Trophoblast cell (in vitro differentiated cells and primary cell): ENCODE measurements at regions not wholly inside any gene's neighbourhood (a gene's known extent, or its start where the extent isn't known, plus 50 kb on each side); places are given as distances from the start of the nearest gene placed in this dataset.

Source experiments
- DNase-seq, 2 donors: peaks; one replicate each; pipeline ENCODE4 v3.0.0-alpha.2; 2016
- H2AFZ ChIP-seq: 2 replicates; pipeline ENCODE4 v1.6.1; 2013; ENCODE audit warnings: low read length, moderate library complexity, mild to moderate bottlenecking; ENCODE audit not compliant: insufficient read depth, poor library complexity
- H2AK5ac ChIP-seq: 2 replicates; pipeline ENCODE4 v1.6.1; 2013; ENCODE audit warnings: mild to moderate bottlenecking, low read length
- H2BK120ac ChIP-seq: 2 replicates; pipeline ENCODE4 v1.6.1; 2013; ENCODE audit warnings: low read length, mild to moderate bottlenecking, moderate library complexity; ENCODE audit not compliant: insufficient read depth, poor library complexity
- H2BK12ac ChIP-seq: 2 replicates; pipeline ENCODE4 v1.6.1; 2013; ENCODE audit warnings: mild to moderate bottlenecking, low read length, moderate library complexity
- H2BK5ac ChIP-seq: 2 replicates; pipeline ENCODE4 v1.6.1; 2013; ENCODE audit warnings: low read length, low read depth, moderate library complexity, mild to moderate bottlenecking; ENCODE audit not compliant: poor library complexity
- H3K14ac ChIP-seq: 2 replicates; pipeline ENCODE4 v1.6.1; 2013; ENCODE audit warnings: mild to moderate bottlenecking, low read length
- H3K18ac ChIP-seq: 2 replicates; pipeline ENCODE4 v1.6.1; 2013; ENCODE audit warnings: mild to moderate bottlenecking, low read length
- H3K23ac ChIP-seq: 2 replicates; pipeline ENCODE4 v1.6.1; 2013; ENCODE audit warnings: low read length
- H3K27ac ChIP-seq: 2 replicates; pipeline ENCODE4 v1.5.1; 2013; ENCODE audit warnings: low read depth, mild to moderate bottlenecking, inconsistent platforms, low read length, moderate library complexity
- H3K27me3 ChIP-seq: 2 replicates; pipeline ENCODE4 v1.6.1; 2013; ENCODE audit warnings: inconsistent platforms, mild to moderate bottlenecking, low read length, moderate library complexity; ENCODE audit not compliant: insufficient read depth
- H3K36me3 ChIP-seq, 2 experiments: 1 replicate in 1 of 2; 2 replicates in 1 of 2; pipeline ENCODE4 v1.6.1; 2013; ENCODE audit warnings: low read length in 2 of 2, mild to moderate bottlenecking in 2 of 2, moderate library complexity in 1 of 2; ENCODE audit not compliant: insufficient read depth in 2 of 2, control insufficient read depth in 1 of 2
- H3K4ac ChIP-seq: 2 replicates; pipeline ENCODE4 v1.6.1; 2013; ENCODE audit warnings: low read depth, mild to moderate bottlenecking, low read length, moderate library complexity
- H3K4me1 ChIP-seq, 2 experiments: 1 replicate in 1 of 2; 2 replicates in 1 of 2; pipeline ENCODE4 v1.6.1; 2013; ENCODE audit warnings: low read length in 2 of 2, mild to moderate bottlenecking in 2 of 2, moderate library complexity in 1 of 2; ENCODE audit not compliant: insufficient read depth in 2 of 2, control insufficient read depth in 1 of 2
- H3K4me2 ChIP-seq: 2 replicates; pipeline ENCODE4 v1.6.1; 2013; ENCODE audit warnings: inconsistent platforms, mild to moderate bottlenecking, low read length, moderate library complexity
- H3K4me3 ChIP-seq: 2 replicates; pipeline ENCODE4 v1.5.1; 2013; ENCODE audit warnings: mild to moderate bottlenecking, low read depth, low read length, inconsistent platforms
- H3K79me1 ChIP-seq: one replicate; pipeline ENCODE4 v1.6.1; 2013; ENCODE audit warnings: low read length
- H3K79me2 ChIP-seq: 2 replicates; pipeline ENCODE4 v1.6.1; 2013; ENCODE audit warnings: low read length, mild to moderate bottlenecking; ENCODE audit not compliant: control insufficient read depth, insufficient read depth, poor library complexity
- H3K9ac ChIP-seq: 2 replicates; pipeline ENCODE4 v1.6.1; 2013; ENCODE audit warnings: mild to moderate bottlenecking, low read length
- H3K9me3 ChIP-seq: 2 replicates; pipeline ENCODE4 v1.6.1; 2013; ENCODE audit warnings: low read depth, mild to moderate bottlenecking, control low read depth, inconsistent platforms, low read length; ENCODE audit not compliant: insufficient read depth
- H4K12ac ChIP-seq: 2 replicates; pipeline ENCODE4 v1.6.1; 2013; ENCODE audit warnings: low read depth, mild to moderate bottlenecking, low read length, moderate library complexity
- H4K8ac ChIP-seq: 2 replicates; pipeline ENCODE4 v1.6.1; 2013; ENCODE audit warnings: low read depth, mild to moderate bottlenecking, low read length, moderate library complexity
- H4K91ac ChIP-seq: one replicate; pipeline ENCODE4 v1.6.1; 2013; ENCODE audit warnings: low read depth, mild to moderate bottlenecking, low read length, moderate library complexity
- WGBS: extraction: QIAGEN DNeasy Blood & Tissue Kit; methylation state at CpG from one replicate; pipeline ENCODE4 v1.1.7; 2013; ENCODE audit warnings: missing lambda C conversion rate; ENCODE audit not compliant: insufficient read length, insufficient coverage; ENCODE audit errors: extremely low coverage; 5-methylcytosine and 5-hydroxymethylcytosine counted together

GRCh38 chr2:224134003-224134734, 95.1 kb upstream of the SERPINE2 start:
- Histone ChIP-seq H3K79me2 (no peaks in the 10 kb centered on the region), H3K4me1 (peaks cover 2 to 9% of the 10 kb centered on the region in 2 experiments), H3K18ac (no peak overlapping the region), H4K8ac (no peak overlapping the region), H3K9me3 (no peaks in the 10 kb centered on the region), H3K79me1 (peaks cover 1% of the 10 kb centered on the region), H4K12ac (no peak overlapping the region), H3K14ac (no peak overlapping the region), H3K27ac (no peak overlapping the region), H3K4me3 (no peak overlapping the region), H3K23ac (no peak overlapping the region), H2BK5ac (no peak overlapping the region), H3K27me3 (no peaks in the 10 kb centered on the region), H3K36me3 (peaks cover 0 to 2% of the 10 kb centered on the region in 2 experiments), H3K4me2 (no peak overlapping the region), H2BK12ac (no peak overlapping the region), H3K4ac (no peak overlapping the region), H2AK5ac (no peak overlapping the region), H2AFZ (no peak overlapping the region), H2BK120ac (no peak overlapping the region), H4K91ac (no peak overlapping the region), H3K9ac (no peak overlapping the region)
- WGBS, result no CpG with 5 or more reads among the region's 4 CpGs
- peak; percentile 56 to 77 for DNase-seq

DNA sequence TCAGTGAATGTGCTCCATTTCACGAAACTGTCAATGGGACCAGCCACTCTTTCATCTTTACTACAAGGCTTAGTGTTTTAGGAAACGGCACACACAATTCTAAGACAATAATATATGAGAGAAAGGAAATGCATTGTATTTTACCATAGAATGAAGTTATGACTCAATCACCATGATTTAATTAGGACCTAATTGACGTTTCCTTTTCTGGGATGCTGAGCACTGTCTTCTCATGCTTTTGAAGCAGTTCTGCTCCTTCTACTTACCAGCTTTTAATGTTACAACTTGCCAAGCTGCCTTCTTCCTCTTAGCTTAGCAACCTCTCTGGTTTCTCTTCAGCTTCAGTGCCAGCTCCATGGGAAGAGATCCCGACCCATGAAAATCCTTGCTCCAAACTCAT, 94.3 kb upstream of the SERPINE2 start:
- Histone ChIP-seq H3K79me1 (peaks cover 1% of the 10 kb centered on the region), H3K4me3 (no peak overlapping the region), H3K9me3 (no peaks in the 10 kb centered on the region), H2BK120ac (no peak overlapping the region), H2AFZ (no peak overlapping the region), H3K27me3 (no peaks in the 10 kb centered on the region), H3K36me3 (no peaks in the 10 kb centered on the region), H3K14ac (no peak overlapping the region), H3K4ac (no peak overlapping the region), H2BK12ac (no peak overlapping the region), H3K4me1 (peaks cover 2 to 9% of the 10 kb centered on the region in 2 experiments), H3K4me2 (no peak overlapping the region), H3K27ac (no peak overlapping the region), H4K8ac (no peak overlapping the region), H4K91ac (no peak overlapping the region), H2AK5ac (no peak overlapping the region), H3K18ac (no peak overlapping the region), H3K79me2 (no peaks in the 10 kb centered on the region), H3K9ac (no peak overlapping the region), H3K23ac (no peak overlapping the region), H2BK5ac (no peak overlapping the region), H4K12ac (no peak overlapping the region)
- DNase-seq, result no peak
- no CpG with 5 or more reads among the region's 4 CpGs for WGBS

- Histone ChIP-seq H3K4me2 (no peak overlapping the region), H2AK5ac (no peak overlapping the region), H3K27ac (no peak overlapping the region), H3K9ac (no peak overlapping the region), H3K14ac (no peak overlapping the region), H3K27me3 (no peaks in the 10 kb centered on the region), H3K23ac (no peak overlapping the region), H2AFZ (no peak overlapping the region), H2BK12ac (no peak overlapping the region), H3K9me3 (peaks cover 3% of the 10 kb centered on the region), H3K4me3 (no peak overlapping the region), H4K8ac (no peak overlapping the region), H3K79me2 (no peaks in the 10 kb centered on the region), H3K18ac (no peak overlapping the region), H4K12ac (no peak overlapping the region), H3K4ac (no peak overlapping the region), H4K91ac (no peak overlapping the region), H2BK5ac (no peak overlapping the region), H3K36me3 (no peaks in the 10 kb centered on the region), H3K4me1 (peaks cover 0 to 3% of the 10 kb centered on the region in 2 experiments), H3K79me1 (no peaks in the 10 kb centered on the region), H2BK120ac (no peak overlapping the region)
- no peak for DNase-seq
- no CpG with 5 or more reads among the region's 5 CpGs for WGBS
Measured at GRCh38 chr2:224127871-224128501, 88.9 kb upstream of the SERPINE2 start.

- H3K4me3 ChIP-seq, result no peak overlapping the region
- H3K9ac ChIP-seq, result no peak overlapping the region
- H3K27me3 ChIP-seq, result no peaks in the 10 kb centered on the region
- no peaks in the 10 kb centered on the region for H3K79me1 ChIP-seq
- no peak overlapping the region for H3K18ac ChIP-seq
- no peak overlapping the region for H3K4ac ChIP-seq
- H3K9me3 ChIP-seq, result peaks cover 3% of the 10 kb centered on the region
- DNase-seq, result no peak
- no peak overlapping the region for H2AFZ ChIP-seq
- no peaks in the 10 kb centered on the region for H3K36me3 ChIP-seq
- no peak overlapping the region for H4K91ac ChIP-seq
- no peak overlapping the region for H2BK120ac ChIP-seq
- H3K4me2 ChIP-seq, result no peak overlapping the region
- no peak overlapping the region for H2BK5ac ChIP-seq
- H2AK5ac ChIP-seq, result no peak overlapping the region
- H3K27ac ChIP-seq, result no peak overlapping the region
- no peak overlapping the region for H4K8ac ChIP-seq
- H4K12ac ChIP-seq, result no peak overlapping the region
- H3K14ac ChIP-seq, result no peak overlapping the region
- H2BK12ac ChIP-seq, result peak overlapping the region; percentile 84
- peaks cover 0 to 3% of the 10 kb centered on the region in 2 experiments for H3K4me1 ChIP-seq
- H3K79me2 ChIP-seq, result no peaks in the 10 kb centered on the region
- no peak overlapping the region for H3K23ac ChIP-seq
- no CpG with 5 or more reads among the region's 6 CpGs for WGBS
Measured at GRCh38 chr2:224126440-224126839, 87.4 kb upstream of the SERPINE2 start.
